LHCN-M2 (cell line): ENCODE measurements at regions not wholly inside any gene's neighbourhood (a gene's known extent, or its start where the extent isn't known, plus 50 kb on each side); places are given as distances from the start of the nearest gene placed in this dataset.

Experiments
- DNase-seq: peaks from one replicate; pipeline ENCODE4 v3.0.0-alpha.2; 2012; ENCODE audit warnings: low read depth

DNA sequence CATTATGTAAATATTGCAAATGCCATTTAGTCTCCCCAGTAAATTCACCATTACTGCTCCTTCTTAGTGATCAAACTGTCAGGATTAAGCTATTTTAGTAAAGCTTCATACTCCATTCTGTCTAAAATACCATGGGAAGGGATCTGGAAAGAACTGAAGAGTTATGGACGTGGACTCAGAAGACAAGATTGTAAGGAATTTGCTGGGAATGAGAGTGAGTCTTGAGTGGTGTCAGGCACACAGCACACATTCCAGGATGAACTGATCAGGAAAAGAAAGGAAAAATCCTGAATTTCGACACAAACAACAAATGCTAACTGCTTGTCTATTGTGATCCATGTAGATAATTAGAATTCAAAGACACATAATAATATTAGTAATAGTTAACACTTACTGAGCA lies 311.0 kb downstream of the CENPC start:
- DNase-seq = peak; percentile 70

DNA sequence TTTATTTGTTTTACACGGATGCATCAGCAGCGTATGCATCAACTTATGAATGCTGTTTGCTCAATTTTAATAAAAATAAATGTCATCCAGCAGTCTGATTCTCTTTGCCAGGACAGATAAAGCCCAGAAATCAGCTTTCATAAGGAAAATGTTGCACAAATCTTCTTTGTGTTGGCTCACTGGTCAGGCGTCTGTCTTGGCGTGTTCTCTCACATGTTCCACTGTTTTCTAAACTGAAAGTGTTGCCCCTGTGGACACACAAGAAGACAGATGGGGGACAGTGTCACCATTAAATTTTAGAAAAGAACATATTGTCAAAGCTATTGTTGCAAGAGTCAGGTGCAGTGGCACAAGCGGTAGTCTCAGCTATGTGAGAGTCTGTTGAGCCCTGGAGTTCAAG lies 316.2 kb downstream of the CENPC start:
- DNase-seq = no peak

DNA sequence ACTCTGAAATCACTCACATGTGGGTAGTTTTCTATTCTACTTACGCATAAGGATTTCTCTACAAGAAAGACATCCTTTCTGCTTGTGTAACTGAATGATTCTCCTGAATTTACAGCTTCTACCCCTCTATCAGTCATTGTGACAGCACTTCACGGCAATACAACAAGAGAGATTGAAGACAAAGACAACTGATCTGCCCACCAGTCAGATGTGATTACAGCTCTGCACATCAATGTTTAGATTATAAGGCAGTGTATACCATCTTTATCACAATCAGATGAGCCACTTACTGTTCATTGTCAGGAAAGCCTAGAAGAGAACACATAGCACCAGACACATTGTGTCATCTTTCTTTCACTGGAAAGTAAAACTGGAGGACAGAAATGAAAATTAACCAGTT lies 324.4 kb downstream of the CENPC start:
- DNase-seq = no peak

DNA sequence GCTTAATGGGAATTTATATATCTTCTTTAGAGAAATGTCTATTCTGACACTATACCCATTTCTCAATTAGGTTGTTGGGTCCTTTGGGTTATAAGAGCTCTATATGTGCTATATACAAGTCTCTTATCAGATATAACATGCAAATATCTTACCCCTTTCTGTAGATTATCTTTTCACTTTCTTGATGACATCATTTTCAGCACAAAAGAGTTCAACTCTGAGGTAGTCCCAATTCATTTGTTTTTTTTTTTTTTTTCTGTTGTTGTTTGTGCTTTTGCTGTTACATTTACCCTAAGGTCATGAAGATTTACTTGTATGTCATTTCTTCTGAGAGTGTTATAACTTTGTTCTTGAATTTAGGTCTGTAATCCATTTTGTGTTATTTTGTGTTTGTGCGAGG lies 326.4 kb downstream of the CENPC start:
- DNase-seq = no peak

DNA sequence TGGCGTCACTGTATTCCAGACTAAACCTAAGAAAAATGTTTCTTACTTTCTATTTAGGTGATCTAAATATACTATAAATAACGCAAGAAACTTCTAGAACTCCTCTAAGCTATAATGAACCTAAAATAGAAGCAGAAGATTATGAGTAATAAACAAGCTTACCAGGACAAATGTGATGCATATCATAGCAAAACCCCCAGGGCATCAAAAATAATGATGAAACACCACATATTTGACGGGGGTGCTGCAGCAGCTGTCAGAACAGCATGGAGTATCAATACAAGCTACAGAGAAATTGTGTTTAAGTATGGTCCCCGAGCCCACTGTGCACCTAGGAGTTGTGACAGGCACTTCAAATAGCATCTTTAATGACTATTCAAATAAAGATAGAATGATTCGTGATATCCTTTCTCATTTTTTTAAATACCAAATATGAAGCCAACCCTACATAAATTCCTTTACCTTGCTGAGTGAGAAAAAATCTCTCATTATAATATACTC lies 337.3 kb downstream of the CENPC start:
- DNase-seq = peak; percentile 35

DNA sequence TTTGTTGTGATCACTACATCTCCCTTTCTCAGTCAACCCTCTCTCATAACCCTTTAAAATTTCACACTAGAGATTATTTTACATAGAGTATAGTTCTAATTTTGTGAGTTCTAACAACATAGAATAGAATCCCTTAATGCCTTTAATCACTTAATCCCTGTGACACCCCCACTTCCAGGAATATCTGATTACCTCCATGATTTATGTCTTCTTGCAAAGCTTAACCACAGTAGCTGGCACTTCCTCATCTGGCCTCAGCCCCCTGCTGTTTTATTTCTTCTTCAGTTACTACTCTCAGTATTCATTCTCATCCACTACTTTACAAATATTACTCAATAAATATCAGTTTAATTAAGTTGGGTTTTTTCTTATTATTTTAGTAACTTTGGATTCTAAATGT lies 340.9 kb downstream of the CENPC start:
- peak; percentile 64 for DNase-seq

DNA sequence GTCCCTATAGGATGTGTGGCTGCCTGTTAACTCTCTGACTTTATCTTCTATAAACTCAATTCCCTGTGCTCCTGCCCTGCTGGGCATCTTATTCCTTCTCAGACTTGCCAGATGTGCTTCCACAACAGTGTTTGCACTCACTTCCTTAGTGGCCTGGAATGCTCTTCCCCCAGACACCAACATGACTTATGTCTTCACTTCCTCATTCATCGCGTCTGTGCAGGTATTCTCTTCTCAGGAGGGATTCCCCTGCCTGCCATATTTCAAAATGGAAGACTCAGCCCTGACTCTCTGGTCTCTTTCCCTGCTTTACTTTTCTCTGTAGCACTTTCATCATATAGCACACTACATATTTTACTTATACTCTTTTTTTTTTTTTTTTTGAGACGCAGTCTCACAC lies 344.0 kb downstream of the CENPC start:
- DNase-seq = no peak

DNA sequence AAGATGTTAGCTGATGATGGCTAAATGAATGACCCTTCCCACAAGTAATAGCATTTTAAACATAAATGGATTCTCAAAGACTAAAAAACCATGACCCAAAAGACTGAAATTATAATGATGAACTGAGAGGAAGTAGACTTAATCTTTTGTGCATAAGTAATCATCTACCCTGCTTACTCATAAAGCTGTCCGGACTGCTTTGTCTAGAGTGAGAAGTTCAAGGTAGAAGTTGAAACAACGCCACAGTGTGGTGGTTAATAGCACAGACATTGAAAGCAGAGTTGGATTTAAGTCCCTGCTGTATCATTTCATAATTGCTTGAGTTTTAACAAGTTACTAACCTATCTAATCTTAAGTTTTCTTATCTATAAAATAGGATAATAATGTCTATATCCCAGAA lies 346.6 kb downstream of the CENPC start:
- peak; percentile 81 for DNase-seq

DNA sequence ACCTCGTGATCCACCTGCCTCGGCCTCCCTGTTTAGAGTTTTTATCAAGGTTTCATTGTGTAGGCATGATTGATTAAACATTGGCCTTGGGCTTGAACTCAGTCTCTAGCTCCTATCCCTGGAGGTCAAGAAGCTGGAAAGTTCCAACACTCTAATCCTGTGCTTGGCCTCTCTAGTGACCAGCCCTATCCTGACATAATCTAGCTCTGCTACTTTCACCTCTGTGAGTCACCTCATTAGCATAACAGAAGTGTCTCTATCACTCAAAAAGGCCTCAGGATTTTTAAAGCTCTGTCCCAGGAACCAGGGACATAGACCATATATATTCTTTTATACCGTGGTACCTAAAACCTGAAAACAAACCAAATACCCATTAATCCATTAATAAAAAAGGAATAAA lies 377.5 kb downstream of the CENPC start:
- no peak for DNase-seq

DNA sequence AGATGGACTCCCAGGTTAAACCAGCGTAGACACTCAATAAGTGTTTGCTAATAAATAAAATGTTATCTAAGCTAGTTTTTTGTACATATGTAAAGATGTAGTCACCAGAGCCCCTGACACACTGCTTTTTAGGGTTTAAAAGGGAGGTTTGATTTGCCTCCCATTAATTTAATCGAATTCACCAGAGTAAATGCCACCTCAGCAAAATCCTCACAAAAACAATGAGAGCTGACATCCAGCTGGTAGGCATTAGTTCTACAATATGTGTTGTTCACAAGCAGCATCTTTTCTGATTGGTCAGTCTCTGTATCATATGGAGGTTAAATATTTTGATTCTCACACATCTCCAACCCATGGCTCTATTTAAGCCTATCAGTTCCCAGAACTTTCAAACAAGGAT lies 382.6 kb downstream of the CENPC start:
- DNase-seq = no peak

DNA sequence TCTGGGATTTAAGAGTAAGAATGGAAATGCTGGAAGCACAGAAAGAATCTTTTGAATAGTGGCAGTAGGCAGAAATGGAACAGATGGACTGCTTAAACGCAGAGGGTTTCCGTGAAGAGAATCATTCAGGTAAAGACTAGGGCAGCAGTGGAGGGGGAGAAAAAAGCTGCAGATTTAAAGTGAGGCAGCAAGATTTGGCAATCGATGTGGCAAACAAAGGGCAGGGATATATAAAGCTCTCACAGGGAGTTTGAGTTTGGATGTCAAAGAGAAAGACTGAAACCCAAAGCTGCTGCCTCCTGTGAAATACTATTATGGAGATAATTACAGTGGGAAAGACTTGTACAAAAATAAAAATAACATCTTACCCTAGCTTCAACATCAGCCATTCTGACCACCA lies 384.0 kb downstream of the CENPC start:
- no peak for DNase-seq

DNA sequence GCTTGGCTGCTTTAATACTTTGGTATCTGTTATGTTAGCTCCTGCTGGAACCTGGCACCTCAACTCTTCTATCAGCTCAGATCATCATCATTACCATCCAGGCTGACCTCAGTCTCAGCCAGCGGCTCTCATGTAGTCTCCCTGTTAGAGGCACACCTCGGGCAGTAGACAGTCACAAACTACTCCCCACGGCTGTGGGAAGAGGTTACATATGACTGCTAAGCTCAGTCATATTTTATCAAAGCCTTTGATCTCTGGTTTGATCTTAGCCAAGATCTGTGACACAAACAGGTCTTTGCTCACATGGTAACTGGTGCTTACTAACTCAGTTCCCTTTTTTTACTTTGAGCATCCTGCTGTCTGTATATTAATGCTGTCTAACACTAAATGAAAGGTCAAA lies 384.9 kb downstream of the CENPC start:
- DNase-seq = no peak

DNA sequence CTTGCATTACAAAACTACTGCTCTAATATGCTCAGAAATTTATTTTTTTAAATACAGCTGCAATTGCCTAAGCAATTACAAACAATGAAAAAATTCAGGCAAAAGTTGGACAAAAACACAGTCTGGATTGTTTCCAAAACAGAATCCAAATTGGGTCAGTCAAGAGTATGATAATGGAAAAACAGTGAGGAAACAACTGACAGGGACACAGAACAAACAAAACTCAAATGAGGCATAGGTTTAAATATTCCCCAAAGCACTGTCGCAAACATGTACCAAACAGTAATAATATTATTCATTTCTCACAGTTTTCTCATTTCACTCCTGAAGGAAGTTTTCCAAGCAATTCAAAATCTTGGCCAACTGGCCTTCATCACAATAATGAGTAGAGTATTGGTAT lies 386.6 kb downstream of the CENPC start:
- no peak for DNase-seq

DNA sequence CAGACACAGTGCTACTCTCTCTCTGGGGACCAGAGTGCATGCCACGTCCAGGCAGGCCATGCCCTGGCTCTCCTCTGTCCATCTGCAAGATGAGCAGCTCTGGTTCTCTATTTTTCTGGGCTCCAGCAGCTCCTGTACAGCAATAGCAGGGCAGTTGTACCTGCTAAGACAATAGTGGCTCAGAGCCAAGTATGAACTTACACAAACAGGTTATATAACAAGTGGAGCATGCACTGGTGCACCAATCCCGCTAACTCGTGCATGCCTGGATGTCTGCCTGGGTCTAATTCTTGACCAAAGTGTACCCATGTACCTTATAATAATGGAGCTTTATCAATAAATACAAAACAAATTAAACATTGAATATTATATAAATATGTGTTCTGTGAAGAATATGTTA lies 392.3 kb downstream of the CENPC start:
- no peak for DNase-seq

DNA sequence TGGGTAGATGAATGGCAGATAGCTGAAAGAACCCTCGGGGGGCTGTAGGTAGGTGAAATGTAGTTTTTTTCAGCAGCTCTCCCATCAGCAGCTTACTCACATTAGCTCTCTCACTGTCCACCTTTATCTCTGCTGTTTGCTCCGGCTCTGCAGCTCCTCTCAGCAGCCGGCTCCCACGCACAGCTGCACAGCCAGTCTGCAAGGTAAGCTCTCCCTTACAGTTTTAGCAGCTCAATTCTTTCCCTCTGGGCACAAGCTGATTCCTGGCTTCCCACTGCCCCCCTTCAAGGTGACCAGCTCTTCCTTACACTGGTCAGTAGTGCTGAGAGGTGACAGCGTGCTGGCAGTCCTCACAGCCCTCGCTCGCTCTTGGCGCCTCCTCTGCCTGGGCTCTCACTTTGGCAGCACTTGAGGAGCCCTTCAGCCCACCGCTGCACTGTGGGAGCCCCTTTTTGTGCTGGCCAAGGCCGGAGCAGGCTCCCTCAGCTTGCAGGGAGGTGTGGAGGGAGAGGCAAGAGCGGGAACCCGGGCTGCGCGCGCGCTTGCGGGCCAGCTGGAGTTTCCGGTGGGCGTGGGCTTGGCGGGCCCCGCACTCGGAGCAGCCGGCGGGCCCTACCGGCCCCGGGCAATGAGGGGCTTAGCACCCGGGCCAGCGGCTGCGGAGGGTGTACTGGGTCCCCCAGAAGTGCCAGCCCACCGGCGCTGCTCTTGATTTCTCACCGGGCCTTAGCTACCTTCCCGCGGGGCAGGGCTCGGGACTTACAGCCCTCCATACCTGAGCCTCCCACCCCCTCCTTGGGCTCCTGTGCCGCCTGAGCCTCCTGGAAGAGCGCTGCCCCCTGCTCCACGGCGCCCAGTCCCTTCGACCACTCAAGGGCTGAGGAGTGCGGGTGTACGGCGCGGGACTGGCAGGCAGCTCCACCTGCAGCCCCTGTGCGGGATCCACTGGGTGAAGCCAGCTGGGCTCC lies 393.6 kb downstream of the CENPC start:
- DNase-seq = no peak

DNA sequence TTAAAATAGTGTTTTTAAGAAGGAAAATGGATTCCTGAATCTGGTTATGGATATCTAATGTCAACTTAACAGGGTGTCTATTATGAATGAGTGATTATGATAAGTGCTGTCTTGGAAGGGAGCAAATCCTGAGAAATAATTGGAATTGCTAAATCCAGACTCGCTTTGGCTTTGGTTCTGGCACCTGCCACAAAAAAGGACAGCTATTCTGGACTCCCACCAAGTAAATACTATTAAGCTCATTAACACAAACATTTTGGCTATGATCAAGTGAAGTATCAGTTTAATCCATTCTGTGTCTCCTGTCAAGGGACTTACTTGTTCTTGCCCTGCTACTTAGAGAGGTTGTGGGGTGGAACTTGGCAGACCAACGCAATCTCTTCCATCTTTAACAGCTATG lies 403.7 kb downstream of the CENPC start:
- DNase-seq = no peak

DNA sequence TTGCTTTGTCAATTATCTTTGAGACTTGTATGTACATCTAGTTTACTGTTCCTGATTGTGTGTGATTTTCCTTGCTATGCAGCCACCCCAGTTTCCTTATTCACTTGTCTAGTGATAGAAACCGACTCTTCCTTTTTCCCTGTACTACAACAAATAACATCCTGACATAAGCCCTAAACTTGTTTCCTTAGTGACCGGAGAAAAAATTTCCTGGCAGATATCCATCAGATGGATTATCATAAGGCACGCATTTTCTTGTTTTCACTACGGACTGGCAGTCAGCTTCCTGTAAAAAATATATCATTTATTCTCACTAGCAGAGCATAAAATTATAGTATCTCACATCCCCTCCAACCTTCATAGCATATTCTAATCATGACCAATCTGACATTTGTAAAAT lies 410.7 kb downstream of the CENPC start:
- DNase-seq = peak; percentile 72

DNA sequence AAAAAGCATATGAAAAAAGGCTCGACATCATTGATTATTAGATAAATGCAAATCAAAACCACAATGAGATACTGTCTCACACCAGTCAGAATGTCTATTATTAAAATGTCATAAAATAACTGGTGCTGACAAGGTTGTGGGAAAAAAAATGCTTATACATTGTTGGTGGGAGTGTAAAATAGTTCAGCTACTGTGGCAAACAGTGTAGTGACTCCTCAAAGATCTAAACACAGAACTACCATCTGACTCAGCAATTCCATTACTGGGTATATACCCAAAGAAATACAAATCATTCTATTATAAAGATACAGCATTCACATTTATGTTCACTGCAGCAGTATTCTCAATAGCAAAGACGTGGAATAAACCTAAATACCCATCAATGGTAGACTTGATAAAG lies 412.1 kb downstream of the CENPC start:
- no peak for DNase-seq

DNA sequence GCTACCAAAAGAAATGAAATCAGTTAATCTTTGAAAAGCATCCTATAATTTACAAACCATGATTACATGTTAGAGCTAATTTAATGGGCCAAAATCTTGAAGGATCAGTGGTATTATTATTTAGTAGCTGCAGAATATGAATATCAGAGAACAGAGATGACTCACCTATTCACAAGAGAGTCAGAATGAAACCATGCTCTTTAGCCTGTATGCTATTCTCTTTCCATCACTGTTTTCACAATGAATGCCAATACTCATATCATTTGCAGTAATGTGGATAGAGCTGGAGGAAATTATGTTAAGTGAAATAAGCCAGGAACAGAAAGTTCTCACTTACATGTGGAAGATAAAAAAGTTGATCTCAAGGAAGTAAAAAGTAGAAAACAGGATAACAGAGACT lies 414.1 kb downstream of the CENPC start:
- DNase-seq = peak; percentile 89

DNA sequence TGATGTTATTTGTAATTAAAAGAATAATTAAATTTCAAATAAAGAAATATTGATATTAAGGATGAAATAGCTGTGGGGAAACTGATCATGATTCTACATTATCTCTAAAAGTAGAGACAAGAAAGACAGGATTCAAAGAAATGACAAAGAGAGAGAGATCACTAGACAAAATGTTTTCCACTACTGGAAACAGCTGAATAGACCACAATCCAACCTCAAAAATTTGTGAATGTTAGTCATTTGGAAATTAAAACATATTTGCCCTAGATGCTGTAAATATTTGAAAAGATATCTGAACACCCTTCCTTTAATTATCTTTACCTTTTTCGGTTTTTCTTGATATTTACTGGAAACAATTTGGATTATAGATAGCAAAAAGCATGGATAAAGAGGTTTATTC lies 414.9 kb downstream of the CENPC start:
- peak; percentile 87 for DNase-seq

DNA sequence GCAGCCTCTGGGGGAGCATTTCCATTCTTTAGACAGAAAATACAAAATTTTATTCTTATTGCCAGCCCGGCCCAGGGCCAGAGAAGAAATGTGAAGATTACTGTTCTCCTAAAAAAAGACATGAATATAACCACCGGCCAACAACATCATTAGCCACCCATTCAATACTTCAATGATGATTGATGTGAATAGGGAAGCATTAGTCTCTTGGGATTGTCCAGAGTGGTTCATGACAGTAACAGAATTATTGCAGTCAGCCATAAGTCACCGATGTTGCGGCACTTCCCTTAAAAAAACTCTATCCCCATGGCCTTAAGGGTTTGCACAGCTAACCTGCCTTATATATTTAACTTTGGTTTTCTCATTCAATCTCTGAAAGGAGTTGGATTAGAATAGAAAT lies 418.7 kb downstream of the CENPC start:
- DNase-seq = no peak

DNA sequence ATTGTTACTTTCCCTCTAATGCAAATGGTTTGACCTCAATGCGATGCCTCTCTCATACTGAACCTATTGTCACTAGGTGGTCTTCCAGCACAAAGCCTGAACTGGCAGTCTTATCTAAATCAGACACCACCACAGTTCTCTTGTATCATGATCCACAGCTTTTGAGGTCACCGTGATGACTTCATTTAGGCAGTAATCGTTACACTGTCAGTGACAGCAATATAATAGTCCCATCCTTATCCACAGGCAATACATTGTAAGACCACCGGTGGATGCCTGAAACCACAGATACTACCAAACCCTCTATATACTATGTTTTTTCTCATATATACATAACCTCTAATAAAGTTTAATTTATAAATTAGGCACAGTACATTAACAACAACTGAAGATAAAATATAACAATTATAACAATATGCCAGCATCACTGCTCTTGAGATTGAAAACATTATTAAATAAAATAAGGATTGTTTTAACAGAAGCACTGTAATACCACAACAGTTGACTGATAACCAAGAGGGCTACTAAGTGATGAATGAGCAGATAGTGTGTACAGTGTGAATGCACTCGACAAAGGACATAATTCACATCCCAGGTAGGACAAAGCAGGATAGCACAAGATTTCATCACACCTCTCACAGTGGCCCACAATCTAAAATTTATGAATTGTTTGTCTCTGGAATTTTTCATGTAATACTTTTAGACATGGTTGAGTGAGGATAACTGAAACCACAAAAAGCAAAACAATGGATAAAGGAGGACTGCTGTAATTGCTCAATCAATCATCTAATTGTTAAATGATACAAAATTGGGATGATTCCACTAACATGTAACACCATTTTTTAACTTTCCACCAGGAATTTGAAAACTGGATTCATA lies 419.4 kb downstream of the CENPC start:
- DNase-seq = no peak

DNA sequence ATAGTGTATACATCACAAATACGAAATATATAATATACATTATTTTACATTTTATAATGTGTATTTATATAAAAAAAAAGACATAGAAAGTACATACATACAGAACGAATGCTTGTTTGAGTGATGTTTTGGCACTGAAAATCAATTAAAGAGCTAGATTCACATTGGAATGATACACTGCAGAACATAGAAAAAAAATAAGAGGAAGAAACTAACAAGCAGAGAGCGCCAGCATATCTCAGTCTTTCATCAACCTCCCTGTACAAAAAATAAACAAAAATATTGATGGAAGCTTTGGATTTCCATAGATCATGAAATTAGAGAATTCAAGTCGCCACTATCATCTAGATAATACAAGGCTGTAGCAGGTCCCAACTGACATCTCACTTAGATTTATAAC lies 420.6 kb downstream of the CENPC start:
- no peak for DNase-seq
